ENCODE measurements at regions not wholly inside any gene's neighbourhood (a gene's known extent, or its start where the extent isn't known, plus 50 kb on each side); places are given as distances from the start of the nearest gene placed in this dataset.

GRCh38 chr2:78654941-78655340, 370.6 kb upstream of the REG3G start:
- TF ChIP-seq CTCF (conservative IDR thresholded peaks at IDR 0.05) = no peak
- H3K4me1 Mint-ChIP-seq = no peaks in the 10 kb centered on the region
- H3K56ac ChIP-seq (ENCODE audit: insufficient read length, low read depth, low read length) = no peak overlapping the region
- peak; percentile 36 for DNase-seq
- no peaks in the 10 kb centered on the region for H3K4me1 ChIP-seq (ENCODE audit: insufficient read depth, low read length)
- no peak overlapping the region for H3K27ac Mint-ChIP-seq
- H2BK120ac ChIP-seq (ENCODE audit: low read depth, low read length, poor library complexity, severe bottlenecking) = no peak overlapping the region
- no peak overlapping the region for H2AK5ac ChIP-seq (ENCODE audit: insufficient read length, low read length)
- no peaks in the 10 kb centered on the region for H3K79me2 ChIP-seq (ENCODE audit: insufficient read depth, low read length)
- no peak overlapping the region for H4K91ac ChIP-seq (ENCODE audit: insufficient read length, low read depth, low read length)
- no peaks in the 10 kb centered on the region for H3K23me2 ChIP-seq (ENCODE audit: insufficient read length, low read depth, low read length, poor library complexity, severe bottlenecking)
- H4K20me1 ChIP-seq (ENCODE audit: control insufficient read depth, insufficient read depth, insufficient read length) = no peaks in the 10 kb centered on the region
- no peak overlapping the region for H3K23ac ChIP-seq (ENCODE audit: insufficient read length, low read depth, low read length)
- H2BK15ac ChIP-seq (ENCODE audit: low read depth, low read length) = no peak overlapping the region
- H3K14ac ChIP-seq (ENCODE audit: insufficient read depth, low read length) = no peak overlapping the region
- H3K36me3 Mint-ChIP-seq (ENCODE audit: insufficient read depth in 1 of 3, low read depth in 3 of 3) = peaks cover 9 to 17% (median 14%) of the 10 kb centered on the region in 3 experiments; a peak in 5 of 7 replicates
- no peaks in the 10 kb centered on the region for H3K27me3 ChIP-seq (ENCODE audit: insufficient read depth, low read length)
- H3K9ac ChIP-seq (ENCODE audit: extremely low read depth, insufficient read length, low read length) = no peak overlapping the region
- H2BK20ac ChIP-seq (ENCODE audit: low read depth, low read length, poor library complexity, severe bottlenecking) = no peak overlapping the region
- no peak overlapping the region for H3K4ac ChIP-seq (ENCODE audit: low read depth, low read length)
- H2AFZ ChIP-seq (ENCODE audit: low read length) = no peak overlapping the region
- H3K4me2 ChIP-seq (ENCODE audit: insufficient read depth, insufficient read length, low read length) = no peak overlapping the region
- no peak overlapping the region for H4K5ac ChIP-seq (ENCODE audit: insufficient read length, low read depth, low read length)
- H4K8ac ChIP-seq (replicated peaks; ENCODE audit: insufficient read length, low read depth, low read length) = no peak overlapping the region
- no peaks in the 10 kb centered on the region for H3K79me1 ChIP-seq (ENCODE audit: insufficient read depth, low read depth, low read length, poor library complexity, severe bottlenecking)
- no CpG with 5 or more reads among the region's 5 CpGs for WGBS (ENCODE audit: extremely low coverage, insufficient read length, low lambda C conversion rate)
- H3T11ph ChIP-seq (ENCODE audit: low read length) = no peak overlapping the region
- no peak overlapping the region for H2BK12ac ChIP-seq (ENCODE audit: insufficient read length, low read depth, low read length)
- H2BK5ac ChIP-seq (ENCODE audit: insufficient read length, low read length) = no peak overlapping the region
- H3K18ac ChIP-seq (ENCODE audit: insufficient read length, low read depth, low read length) = no peak overlapping the region
- no peaks in the 10 kb centered on the region; the same call in 1 of the 2 replicates for H3K27me3 Mint-ChIP-seq (ENCODE audit: low read depth)
- peaks cover 22 to 26% of the 10 kb centered on the region in 2 experiments for H3K9me3 Mint-ChIP-seq
- H3K27ac ChIP-seq (ENCODE audit: insufficient read length, low read depth, low read length) = no peak overlapping the region
- no peaks in the 10 kb centered on the region for H3K9me3 ChIP-seq (ENCODE audit: control insufficient read depth, low read depth, low read length)
- no peak overlapping the region for H3K4me3 Mint-ChIP-seq

Data from H9 (cell line).